DND-41 (cell line): ENCODE measurements at regions not wholly inside any gene's neighbourhood (a gene's known extent, or its start where the extent isn't known, plus 50 kb on each side); places are given as distances from the start of the nearest gene placed in this dataset.

Source experiments
- CTCF ChIP-seq: IDR thresholded peaks from 2 replicates; pipeline ENCODE4 v1.5.1; 2012; ENCODE audit warnings: borderline replicate concordance, low read length, moderate library complexity, mild to moderate bottlenecking; ENCODE audit not compliant: poor library complexity, severe bottlenecking; ENCODE audit errors: extremely low read depth
- EZH2 ChIP-seq: IDR thresholded peaks from 3 replicates; pipeline ENCODE4 v1.6.1; 2012; ENCODE audit warnings: borderline replicate concordance, low read depth, mild to moderate bottlenecking, moderate library complexity, low read length, inconsistent platforms; ENCODE audit not compliant: severe bottlenecking

DNA sequence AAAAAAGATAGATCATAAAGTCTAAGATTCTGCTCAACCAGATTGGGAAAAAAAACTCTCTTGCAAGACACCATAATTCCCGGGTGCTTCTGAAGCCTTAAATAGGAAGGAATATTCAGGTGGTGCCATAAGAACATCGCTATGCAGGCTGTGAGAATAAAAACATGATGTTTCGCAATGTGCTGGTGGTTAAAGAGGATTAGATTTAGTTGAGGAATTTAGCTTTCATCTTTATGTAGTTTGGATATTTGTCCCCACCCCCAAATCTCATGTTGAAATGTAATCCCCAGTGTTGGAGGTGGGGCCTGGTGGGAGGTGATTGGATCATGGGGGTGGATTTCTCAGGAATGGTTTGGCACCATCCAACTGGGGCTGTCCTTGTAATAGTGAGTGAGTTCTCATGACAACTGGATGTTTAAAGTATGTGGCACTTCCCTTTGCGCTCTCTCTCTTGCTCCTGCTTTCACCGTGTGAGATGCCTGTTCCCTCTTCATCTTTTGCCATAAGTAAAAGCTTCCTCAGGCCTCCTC, 132.2 kb downstream of the AKAIN1 start:
- TF ChIP-seq CTCF: no peak
- TF ChIP-seq EZH2: no peak
